ENCODE measurements at regions not wholly inside any gene's neighbourhood (a gene's known extent, or its start where the extent isn't known, plus 50 kb on each side); places are given as distances from the start of the nearest gene placed in this dataset.

DNA sequence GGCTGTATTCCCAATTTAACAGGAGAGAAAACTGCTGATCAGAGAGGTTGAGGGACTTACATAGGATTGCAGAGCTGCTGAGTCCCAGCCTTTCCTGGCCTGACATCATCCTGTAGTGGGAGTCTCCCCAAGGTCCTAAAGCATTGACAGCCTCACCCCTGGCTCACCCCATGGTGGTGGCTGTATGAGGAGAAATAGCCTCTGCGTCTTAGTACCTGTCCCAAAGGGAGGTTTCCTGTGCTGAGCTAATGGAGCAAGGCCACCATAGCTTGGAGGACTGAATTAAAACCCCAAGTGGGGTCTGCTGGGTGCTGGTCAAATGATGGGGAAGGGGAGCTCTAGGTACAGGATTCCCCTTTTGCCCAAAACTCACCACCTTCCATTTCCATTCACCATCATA is 525.1 kb downstream of the CDH26 start:
- H3K27ac ChIP-seq, result no peak overlapping the region
- peaks cover 0 to 20% (median 3%) of the 10 kb centered on the region in 7 donors for H3K27me3 ChIP-seq
- DNase-seq (no peak), ATAC-seq (no peak)
- no peaks in the 10 kb centered on the region for H3K36me3 ChIP-seq
- TF ChIP-seq, protein P1, sequence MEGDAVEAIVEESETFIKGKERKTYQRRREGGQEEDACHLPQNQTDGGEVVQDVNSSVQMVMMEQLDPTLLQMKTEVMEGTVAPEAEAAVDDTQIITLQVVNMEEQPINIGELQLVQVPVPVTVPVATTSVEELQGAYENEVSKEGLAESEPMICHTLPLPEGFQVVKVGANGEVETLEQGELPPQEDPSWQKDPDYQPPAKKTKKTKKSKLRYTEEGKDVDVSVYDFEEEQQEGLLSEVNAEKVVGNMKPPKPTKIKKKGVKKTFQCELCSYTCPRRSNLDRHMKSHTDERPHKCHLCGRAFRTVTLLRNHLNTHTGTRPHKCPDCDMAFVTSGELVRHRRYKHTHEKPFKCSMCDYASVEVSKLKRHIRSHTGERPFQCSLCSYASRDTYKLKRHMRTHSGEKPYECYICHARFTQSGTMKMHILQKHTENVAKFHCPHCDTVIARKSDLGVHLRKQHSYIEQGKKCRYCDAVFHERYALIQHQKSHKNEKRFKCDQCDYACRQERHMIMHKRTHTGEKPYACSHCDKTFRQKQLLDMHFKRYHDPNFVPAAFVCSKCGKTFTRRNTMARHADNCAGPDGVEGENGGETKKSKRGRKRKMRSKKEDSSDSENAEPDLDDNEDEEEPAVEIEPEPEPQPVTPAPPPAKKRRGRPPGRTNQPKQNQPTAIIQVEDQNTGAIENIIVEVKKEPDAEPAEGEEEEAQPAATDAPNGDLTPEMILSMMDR (IDR thresholded peaks at IDR 0.05), result no peak
- WGBS, 2 donors, result 72 to 83% methylated on average over 1 of the region's 1 CpG
- H3K4me1 ChIP-seq, result no peaks in the 10 kb centered on the region
- intact Hi-C loops (cut with DNase I), result no loop called here
- no peaks in the 10 kb centered on the region for H3K9me3 ChIP-seq
- no peak overlapping the region for H3K4me3 ChIP-seq

DNA sequence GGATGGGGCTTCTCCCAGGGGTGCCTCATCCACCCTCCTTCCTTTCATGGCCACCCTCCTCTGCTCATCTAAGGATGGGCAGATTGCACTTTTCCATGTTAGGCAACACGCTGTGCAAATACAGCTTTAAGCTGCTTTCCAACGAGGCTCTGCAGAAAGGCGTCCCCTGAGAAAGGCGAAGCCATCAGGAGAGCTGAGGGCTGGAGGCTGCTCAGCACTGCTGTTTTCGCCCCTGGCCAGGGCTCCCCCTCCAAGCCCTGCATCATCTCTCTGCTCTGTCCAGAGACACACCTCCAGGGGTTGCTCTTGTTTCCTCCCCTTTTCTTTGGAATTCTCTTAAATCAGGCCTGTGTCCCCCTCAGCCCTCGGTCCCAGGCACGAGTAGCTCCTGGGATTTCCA is 526.1 kb downstream of the CDH26 start:
- ATAC-seq (peak in 3 of 8 donors; percentile 29 to 84 (median 32)), DNase-seq (no peak)

DNA sequence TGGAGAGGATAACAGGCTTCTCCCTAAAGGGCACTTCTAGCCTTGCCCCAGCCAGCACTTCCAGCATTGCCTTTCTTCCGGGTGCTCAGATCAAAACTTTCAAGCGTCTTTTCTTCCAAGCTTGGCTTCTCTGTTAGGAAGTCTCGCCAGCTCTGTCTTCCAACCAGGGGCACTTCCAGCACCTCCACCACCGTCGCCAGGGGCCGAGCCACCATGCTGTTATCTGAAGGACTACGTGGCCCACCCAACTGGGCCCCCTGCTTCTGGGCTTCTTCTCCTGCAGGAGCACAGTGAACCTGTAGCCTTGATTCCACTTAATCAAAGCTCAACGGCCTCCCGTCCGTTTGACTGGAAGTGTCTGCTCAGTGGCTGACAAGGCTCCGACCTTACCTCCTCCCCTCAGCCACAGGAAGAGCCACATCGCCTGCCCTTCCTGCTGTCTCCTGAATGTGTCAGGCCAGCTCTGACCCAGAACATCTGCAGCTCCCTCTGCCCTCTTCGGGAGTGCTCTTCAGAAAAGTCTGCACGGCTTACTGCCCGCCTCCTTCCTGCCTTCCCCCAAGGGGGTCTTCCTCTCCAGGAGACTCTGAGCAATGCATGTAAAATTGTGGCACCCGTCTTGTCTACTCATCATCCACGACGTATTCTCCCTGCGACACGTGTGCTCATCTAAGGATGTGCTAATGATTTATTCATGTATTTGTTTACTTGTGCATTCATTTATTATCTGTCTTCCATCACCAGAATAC is 527.0 kb downstream of the CDH26 start:
- ATAC-seq, result no peak
- WGBS, 2 donors, result 48 to 66% methylated on average over 20 of the region's 20 CpGs

More for the DNA sequence above, 526.1 kb downstream of the CDH26 start:
- no peaks in the 10 kb centered on the region for H3K4me1 ChIP-seq
- 59 to 77% methylated on average over 7 of the region's 7 CpGs for WGBS, 2 donors
- no peak overlapping the region for H3K27ac ChIP-seq
- H3K9me3 ChIP-seq, result no peaks in the 10 kb centered on the region
- intact Hi-C loops (cut with DNase I), result no loop called here
- no peak overlapping the region for H3K4me3 ChIP-seq
- no peaks in the 10 kb centered on the region for H3K36me3 ChIP-seq
- TF ChIP-seq, protein P1 (IDR thresholded peaks at IDR 0.05), result no peak
- peaks cover 0 to 20% (median 3%) of the 10 kb centered on the region in 7 donors for H3K27me3 ChIP-seq

DNA sequence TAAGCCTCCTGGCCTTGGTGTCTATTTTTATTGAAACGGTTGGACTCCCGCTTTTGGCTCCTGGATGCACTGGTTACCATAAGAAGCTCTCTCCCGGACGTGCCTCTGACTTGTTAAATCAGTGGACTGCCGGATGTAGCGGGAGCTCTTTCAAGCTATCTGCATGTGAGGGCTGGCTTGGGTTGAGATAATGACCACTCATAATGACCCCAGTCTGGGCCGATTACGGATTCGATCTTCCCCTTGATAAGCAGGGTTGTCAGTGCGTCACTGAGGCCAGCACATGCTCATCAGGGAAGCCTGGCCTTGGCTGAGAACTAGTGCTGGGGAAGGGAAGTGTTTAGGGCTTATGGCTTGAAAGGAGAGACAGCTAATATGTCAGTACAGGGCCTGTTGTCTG is 528.1 kb downstream of the CDH26 start:
- DNase-seq (no peak), ATAC-seq (no peak)
- H3K27ac ChIP-seq, result no peak overlapping the region
- WGBS, 2 donors, result 59 to 65% methylated on average over 10 of the region's 10 CpGs
- H3K4me1 ChIP-seq, result peaks cover 0 to 2% (median 0%) of the 10 kb centered on the region in 9 donors
- no peaks in the 10 kb centered on the region for H3K36me3 ChIP-seq
- intact Hi-C loops (cut with DNase I), result no loop called here
- peaks cover 0 to 14% (median 0%) of the 10 kb centered on the region in 7 donors for H3K27me3 ChIP-seq
- TF ChIP-seq, protein P1 (IDR thresholded peaks at IDR 0.05), result no peak
- no peak overlapping the region for H3K4me3 ChIP-seq
- no peaks in the 10 kb centered on the region for H3K9me3 ChIP-seq

More for the DNA sequence above, 527.0 kb downstream of the CDH26 start:
- H3K4me1 ChIP-seq, result no peaks in the 10 kb centered on the region
- TF ChIP-seq, protein P1 (IDR thresholded peaks at IDR 0.05), result no peak
- no peak overlapping the region for H3K27ac ChIP-seq
- H3K4me3 ChIP-seq, result no peak overlapping the region
- H3K9me3 ChIP-seq, result no peaks in the 10 kb centered on the region
- H3K36me3 ChIP-seq, result no peaks in the 10 kb centered on the region
- H3K27me3 ChIP-seq, result peaks cover 0 to 20% (median under 1%) of the 10 kb centered on the region in 7 donors
- no peak for DNase-seq
- intact Hi-C loops (cut with DNase I), result no loop called here

Data from heart right ventricle (tissue), 16 donors.